ENCODE measurements at regions not wholly inside any gene's neighbourhood (a gene's known extent, or its start where the extent isn't known, plus 50 kb on each side); places are given as distances from the start of the nearest gene placed in this dataset.

GRCh38 chr7:43791-44540 is 148.4 kb upstream of the FAM20C start:
- TF ChIP-seq CBX2 (IDR thresholded peaks at IDR 0.05; ENCODE audit: borderline replicate concordance, low read depth): no peak
- TF ChIP-seq TFCP2L1 (CRISPR knock-in tag; IDR thresholded peaks at IDR 0.05): no peak
- no peak for TF ChIP-seq NPAS2 (CRISPR knock-in tag; IDR thresholded peaks at IDR 0.05; ENCODE audit: borderline replicate concordance)
- no peak for TF ChIP-seq GATA3 (IDR thresholded peaks at IDR 0.05; ENCODE audit: borderline replicate concordance)
- TF ChIP-seq RNF2 (IDR thresholded peaks at IDR 0.05; ENCODE audit: borderline replicate concordance, low read depth): no peak
- no peak for TF ChIP-seq CEBPB (IDR thresholded peaks at IDR 0.05)
- no peaks in the 10 kb centered on the region for H3K9me3 ChIP-seq
- ATAC-seq (no peak), DNase-seq (ENCODE audit: low read depth in 1 of 2, low spot score in 1 of 2) (no peak), FAIRE-seq (no peak)
- ChIA-PET POLR2A (no interaction called here), CTCF (interaction anchor here (0.6 kb wide), 1 partner anchor 90 kb away, joined by 3 read pairs; no protein-coding TSS in a partner anchor)
- no peak overlapping the region for H3K4me2 ChIP-seq
- no peak overlapping the region for H3K4me3 ChIP-seq
- WGBS (ENCODE audit: missing lambda C conversion rate): 66% methylated on average over 14 of the region's 14 CpGs
- no peaks in the 10 kb centered on the region for H3K4me1 ChIP-seq
- no peak overlapping the region for H3K27ac ChIP-seq

DNA sequence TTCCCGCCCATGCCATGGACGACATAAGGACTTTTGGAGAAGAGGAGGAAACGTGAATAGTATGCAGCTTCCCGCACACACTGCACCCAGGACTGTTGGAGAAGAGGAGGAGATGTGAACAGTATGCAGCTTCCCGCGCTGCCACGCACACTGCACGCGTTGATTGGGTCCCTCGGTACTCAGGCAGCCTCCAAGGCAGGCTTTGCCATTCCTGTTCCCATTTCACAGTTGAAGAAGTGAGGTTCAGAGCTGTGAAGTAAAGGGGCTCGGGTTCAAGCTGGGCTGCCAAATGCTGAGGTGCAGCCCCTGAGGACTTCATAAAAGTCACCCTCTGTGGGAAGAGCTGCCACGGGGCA is 147.9 kb upstream of the FAM20C start:
- FAIRE-seq (no peak), DNase-seq (ENCODE audit: low read depth in 1 of 2, low spot score in 1 of 2) (no peak), ATAC-seq (no peak; a peak in 1 of 6 replicates)
- 55% methylated on average over 12 of the region's 12 CpGs for WGBS (ENCODE audit: missing lambda C conversion rate)
- POLR2A ChIA-PET: no interaction called here
- Histone ChIP-seq H3K4me1 (no peaks in the 10 kb centered on the region), H3K4me3 (no peak overlapping the region), H3K27ac (no peak overlapping the region), H3K4me2 (no peak overlapping the region), H3K9me3 (no peaks in the 10 kb centered on the region)
- CTCF ChIA-PET: interaction anchor here (0.6 kb wide), 1 partner anchor 89 kb away, joined by 3 read pairs; no protein-coding TSS in a partner anchor
- TF ChIP-seq HOXA7 (CRISPR knock-in tag; IDR thresholded peaks at IDR 0.05): no peak
- TF ChIP-seq SREBF2 (IDR thresholded peaks at IDR 0.05): no peak
- TF ChIP-seq ESRRA (IDR thresholded peaks at IDR 0.05; ENCODE audit: borderline replicate concordance, low read length): no peak
- TF ChIP-seq GATA3 (IDR thresholded peaks at IDR 0.05; ENCODE audit: borderline replicate concordance): no peak
- TF ChIP-seq, protein P1, sequence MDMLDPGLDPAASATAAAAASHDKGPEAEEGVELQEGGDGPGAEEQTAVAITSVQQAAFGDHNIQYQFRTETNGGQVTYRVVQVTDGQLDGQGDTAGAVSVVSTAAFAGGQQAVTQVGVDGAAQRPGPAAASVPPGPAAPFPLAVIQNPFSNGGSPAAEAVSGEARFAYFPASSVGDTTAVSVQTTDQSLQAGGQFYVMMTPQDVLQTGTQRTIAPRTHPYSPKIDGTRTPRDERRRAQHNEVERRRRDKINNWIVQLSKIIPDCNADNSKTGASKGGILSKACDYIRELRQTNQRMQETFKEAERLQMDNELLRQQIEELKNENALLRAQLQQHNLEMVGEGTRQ (IDR thresholded peaks at IDR 0.05): no peak
- no peak for TF ChIP-seq ZNF302 (CRISPR knock-in tag; IDR thresholded peaks at IDR 0.05)
- TF ChIP-seq KDM5A (IDR thresholded peaks at IDR 0.05): no peak
- no peak for TF ChIP-seq KDM1A (IDR thresholded peaks at IDR 0.05; ENCODE audit: low read depth)
- no peak for TF ChIP-seq HOXB5 (CRISPR knock-in tag; IDR thresholded peaks at IDR 0.05)
- no peak for TF ChIP-seq SMC3 (IDR thresholded peaks at IDR 0.05)
- no peak for TF ChIP-seq MAZ (IDR thresholded peaks at IDR 0.05; ENCODE audit: borderline replicate concordance, low read depth, low read length)
- no peak for TF ChIP-seq ZC3H11A (IDR thresholded peaks at IDR 0.05)
- TF ChIP-seq PBX3 (IDR thresholded peaks at IDR 0.05): no peak
- no peak for TF ChIP-seq RARB (CRISPR knock-in tag; IDR thresholded peaks at IDR 0.05)
- TF ChIP-seq POLR2AphosphoS2 (conservative IDR thresholded peaks at IDR 0.05; ENCODE audit: low read length): no peak
- TF ChIP-seq BHLHE40 (IDR thresholded peaks at IDR 0.05; ENCODE audit: low read depth, low read length): no peak

GRCh38 chr7:45106-46090 is 147.0 kb upstream of the FAM20C start:
- no peak overlapping the region for H3K27ac ChIP-seq
- H3K4me3 ChIP-seq: no peak overlapping the region
- 37% methylated on average over 14 of the region's 14 CpGs for WGBS (ENCODE audit: missing lambda C conversion rate)
- ChIA-PET POLR2A (no interaction called here), CTCF (no interaction called here)
- no peaks in the 10 kb centered on the region for H3K9me3 ChIP-seq
- H3K4me2 ChIP-seq: no peak overlapping the region
- ATAC-seq: no peak; a peak in 1 of 6 replicates
- H3K4me1 ChIP-seq: no peaks in the 10 kb centered on the region
- DNase-seq (ENCODE audit: low read depth in 1 of 2, low spot score in 1 of 2): no peak
- FAIRE-seq: no peak
- TF ChIP-seq FOSL2 (IDR thresholded peaks at IDR 0.05): no peak
- no peak for TF ChIP-seq FOSL2 (CRISPR knock-in tag; IDR thresholded peaks at IDR 0.05)
- no peak for TF ChIP-seq RCOR1 (IDR thresholded peaks at IDR 0.05; ENCODE audit: low read depth, low read length)
- no peak for TF ChIP-seq CTCF (IDR thresholded peaks at IDR 0.05)
- no peak for TF ChIP-seq POLR2A (IDR thresholded peaks at IDR 0.05; ENCODE audit: low read length)
- TF ChIP-seq PHF8 (IDR thresholded peaks at IDR 0.05; ENCODE audit: borderline replicate concordance, low read depth): no peak
- no peak for TF ChIP-seq CHD2 (IDR thresholded peaks at IDR 0.05; ENCODE audit: low read length, partially characterized antibody)
- TF ChIP-seq E2F6 (IDR thresholded peaks at IDR 0.05; ENCODE audit: borderline replicate concordance, low read depth): no peak
